GM23338 (cell line): ENCODE measurements at regions not wholly inside any gene's neighbourhood (a gene's known extent, or its start where the extent isn't known, plus 50 kb on each side); places are given as distances from the start of the nearest gene placed in this dataset.

Experiments used
- ATAC-seq: fragments of 200-7000 bp; cut with Tn5 transposase; 3 replicates; pipeline ENCODE4 v1.9.1; 2020
- DNase-seq: peaks from one replicate; pipeline ENCODE4 v3.0.0-alpha.2; 2015; ENCODE audit warnings: low spot score
- H2AFZ ChIP-seq: fragments of 200-600 bp; sonication (generic); 2 replicates; pipeline ENCODE4 v1.8.0; 2016; ENCODE audit warnings: antibody characterized with exemption, mild to moderate bottlenecking, moderate library complexity
- H3F3A ChIP-seq: fragments of 200-600 bp; sonication (generic); replicated peaks from 2 replicates; pipeline ENCODE4 v1.8.0; 2017; ENCODE audit warnings: antibody characterized with exemption, mixed run types, low read depth
- H3K27ac ChIP-seq: fragments of 200-600 bp; sonication (generic); 2 replicates; pipeline ENCODE4 v1.6.1; 2016; ENCODE audit warnings: low read depth
- H3K27me3 ChIP-seq: fragments of 200-600 bp; sonication (generic); 2 replicates; pipeline ENCODE4 v1.8.0; 2016; ENCODE audit warnings: mild to moderate bottlenecking, mixed run types, moderate library complexity; ENCODE audit not compliant: insufficient read depth
- H3K36me3 ChIP-seq: fragments of 200-600 bp; sonication (generic); 2 replicates; pipeline ENCODE4 v1.8.0; 2016; ENCODE audit warnings: mild to moderate bottlenecking; ENCODE audit not compliant: insufficient read depth
- H3K4me1 ChIP-seq: fragments of 200-600 bp; sonication (generic); 2 replicates; pipeline ENCODE4 v1.8.0; 2016; ENCODE audit warnings: mild to moderate bottlenecking, moderate library complexity; ENCODE audit not compliant: insufficient read depth
- H3K4me2 ChIP-seq: fragments of 200-600 bp; sonication (generic); 2 replicates; pipeline ENCODE4 v1.7.1; 2017; ENCODE audit warnings: mixed run types
- H3K4me3 ChIP-seq: fragments of 200-600 bp; sonication (generic); 2 replicates; pipeline ENCODE4 v1.6.1; 2016; ENCODE audit warnings: mixed run types
- H3K79me2 ChIP-seq: fragments of 200-600 bp; sonication (generic); replicated peaks from 2 replicates; pipeline ENCODE4 v1.8.0; 2017; ENCODE audit warnings: mild to moderate bottlenecking; ENCODE audit not compliant: insufficient read depth
- H3K9me2 ChIP-seq: fragments of 200-600 bp; sonication (generic); 2 replicates; pipeline ENCODE4 v1.8.0; 2017; ENCODE audit not compliant: insufficient read depth
- H4K20me1 ChIP-seq: fragments of 200-600 bp; sonication (generic); replicated peaks from 2 replicates; pipeline ENCODE4 v1.8.0; 2017; ENCODE audit warnings: mild to moderate bottlenecking; ENCODE audit not compliant: insufficient read depth
- H3K27ac Mint-ChIP-seq: 2 replicates; pipeline ENCODE4 v1.8.0; 2020; ENCODE audit warnings: inconsistent platforms, mild to moderate bottlenecking, moderate library complexity, mixed read lengths
- H3K27me3 Mint-ChIP-seq: 3 replicates; pipeline ENCODE4 v1.8.0; 2022; ENCODE audit warnings: low read depth, mild to moderate bottlenecking, moderate library complexity, mixed read lengths, inconsistent platforms; ENCODE audit not compliant: insufficient read depth, poor library complexity
- H3K36me3 Mint-ChIP-seq: 3 replicates; pipeline ENCODE4 v1.8.0; 2021; ENCODE audit warnings: low read depth, mild to moderate bottlenecking, inconsistent platforms, moderate library complexity, mixed read lengths
- H3K4me1 Mint-ChIP-seq: 3 replicates; pipeline ENCODE4 v1.8.0; 2020; ENCODE audit warnings: mild to moderate bottlenecking, inconsistent platforms, mixed read lengths
- H3K4me3 Mint-ChIP-seq: 3 replicates; pipeline ENCODE4 v1.8.0; 2021; ENCODE audit warnings: moderate library complexity, mild to moderate bottlenecking, inconsistent platforms, mixed read lengths
- H3K9me3 Mint-ChIP-seq: 3 replicates; pipeline ENCODE4 v1.8.0; 2020; ENCODE audit warnings: moderate library complexity, mild to moderate bottlenecking, inconsistent platforms, mixed read lengths
- EZH2 ChIP-seq: fragments of 200-600 bp; sonication (generic); IDR thresholded peaks from one replicate; pipeline ENCODE4 v1.8.0; 2017; ENCODE audit warnings: antibody characterized with exemption, mild to moderate bottlenecking, low read depth; ENCODE audit not compliant: unreplicated experiment
- TF ChIP-seq, protein P1 (sequence below): fragments of 250-450 bp; sonication (Bioruptor Pico); IDR thresholded peaks from 2 replicates; pipeline ENCODE4 v1.5.0; 2020; ENCODE audit warnings: mild to moderate bottlenecking, moderate library complexity

DNA sequence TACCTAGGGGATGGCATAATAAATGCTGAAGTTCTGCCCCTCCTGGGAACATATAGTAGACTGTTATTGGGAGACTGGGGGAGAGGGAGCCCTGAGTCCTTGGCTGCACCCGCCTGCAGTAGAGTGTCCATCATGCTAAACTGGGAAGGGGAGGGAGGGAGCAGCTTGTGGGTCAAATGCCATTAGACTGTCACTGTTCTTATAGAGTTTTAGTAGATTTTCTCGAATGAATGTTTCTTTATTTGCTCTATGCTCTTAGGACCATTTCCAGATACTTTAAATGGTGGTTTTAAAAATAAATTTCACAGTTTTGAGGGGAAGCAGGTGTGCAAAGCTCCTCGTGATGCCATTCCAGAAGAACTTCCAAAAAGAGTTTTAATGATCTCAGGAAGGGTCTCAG lies 111.6 kb upstream of the USP9X start (continued):
- TF ChIP-seq, protein P1, sequence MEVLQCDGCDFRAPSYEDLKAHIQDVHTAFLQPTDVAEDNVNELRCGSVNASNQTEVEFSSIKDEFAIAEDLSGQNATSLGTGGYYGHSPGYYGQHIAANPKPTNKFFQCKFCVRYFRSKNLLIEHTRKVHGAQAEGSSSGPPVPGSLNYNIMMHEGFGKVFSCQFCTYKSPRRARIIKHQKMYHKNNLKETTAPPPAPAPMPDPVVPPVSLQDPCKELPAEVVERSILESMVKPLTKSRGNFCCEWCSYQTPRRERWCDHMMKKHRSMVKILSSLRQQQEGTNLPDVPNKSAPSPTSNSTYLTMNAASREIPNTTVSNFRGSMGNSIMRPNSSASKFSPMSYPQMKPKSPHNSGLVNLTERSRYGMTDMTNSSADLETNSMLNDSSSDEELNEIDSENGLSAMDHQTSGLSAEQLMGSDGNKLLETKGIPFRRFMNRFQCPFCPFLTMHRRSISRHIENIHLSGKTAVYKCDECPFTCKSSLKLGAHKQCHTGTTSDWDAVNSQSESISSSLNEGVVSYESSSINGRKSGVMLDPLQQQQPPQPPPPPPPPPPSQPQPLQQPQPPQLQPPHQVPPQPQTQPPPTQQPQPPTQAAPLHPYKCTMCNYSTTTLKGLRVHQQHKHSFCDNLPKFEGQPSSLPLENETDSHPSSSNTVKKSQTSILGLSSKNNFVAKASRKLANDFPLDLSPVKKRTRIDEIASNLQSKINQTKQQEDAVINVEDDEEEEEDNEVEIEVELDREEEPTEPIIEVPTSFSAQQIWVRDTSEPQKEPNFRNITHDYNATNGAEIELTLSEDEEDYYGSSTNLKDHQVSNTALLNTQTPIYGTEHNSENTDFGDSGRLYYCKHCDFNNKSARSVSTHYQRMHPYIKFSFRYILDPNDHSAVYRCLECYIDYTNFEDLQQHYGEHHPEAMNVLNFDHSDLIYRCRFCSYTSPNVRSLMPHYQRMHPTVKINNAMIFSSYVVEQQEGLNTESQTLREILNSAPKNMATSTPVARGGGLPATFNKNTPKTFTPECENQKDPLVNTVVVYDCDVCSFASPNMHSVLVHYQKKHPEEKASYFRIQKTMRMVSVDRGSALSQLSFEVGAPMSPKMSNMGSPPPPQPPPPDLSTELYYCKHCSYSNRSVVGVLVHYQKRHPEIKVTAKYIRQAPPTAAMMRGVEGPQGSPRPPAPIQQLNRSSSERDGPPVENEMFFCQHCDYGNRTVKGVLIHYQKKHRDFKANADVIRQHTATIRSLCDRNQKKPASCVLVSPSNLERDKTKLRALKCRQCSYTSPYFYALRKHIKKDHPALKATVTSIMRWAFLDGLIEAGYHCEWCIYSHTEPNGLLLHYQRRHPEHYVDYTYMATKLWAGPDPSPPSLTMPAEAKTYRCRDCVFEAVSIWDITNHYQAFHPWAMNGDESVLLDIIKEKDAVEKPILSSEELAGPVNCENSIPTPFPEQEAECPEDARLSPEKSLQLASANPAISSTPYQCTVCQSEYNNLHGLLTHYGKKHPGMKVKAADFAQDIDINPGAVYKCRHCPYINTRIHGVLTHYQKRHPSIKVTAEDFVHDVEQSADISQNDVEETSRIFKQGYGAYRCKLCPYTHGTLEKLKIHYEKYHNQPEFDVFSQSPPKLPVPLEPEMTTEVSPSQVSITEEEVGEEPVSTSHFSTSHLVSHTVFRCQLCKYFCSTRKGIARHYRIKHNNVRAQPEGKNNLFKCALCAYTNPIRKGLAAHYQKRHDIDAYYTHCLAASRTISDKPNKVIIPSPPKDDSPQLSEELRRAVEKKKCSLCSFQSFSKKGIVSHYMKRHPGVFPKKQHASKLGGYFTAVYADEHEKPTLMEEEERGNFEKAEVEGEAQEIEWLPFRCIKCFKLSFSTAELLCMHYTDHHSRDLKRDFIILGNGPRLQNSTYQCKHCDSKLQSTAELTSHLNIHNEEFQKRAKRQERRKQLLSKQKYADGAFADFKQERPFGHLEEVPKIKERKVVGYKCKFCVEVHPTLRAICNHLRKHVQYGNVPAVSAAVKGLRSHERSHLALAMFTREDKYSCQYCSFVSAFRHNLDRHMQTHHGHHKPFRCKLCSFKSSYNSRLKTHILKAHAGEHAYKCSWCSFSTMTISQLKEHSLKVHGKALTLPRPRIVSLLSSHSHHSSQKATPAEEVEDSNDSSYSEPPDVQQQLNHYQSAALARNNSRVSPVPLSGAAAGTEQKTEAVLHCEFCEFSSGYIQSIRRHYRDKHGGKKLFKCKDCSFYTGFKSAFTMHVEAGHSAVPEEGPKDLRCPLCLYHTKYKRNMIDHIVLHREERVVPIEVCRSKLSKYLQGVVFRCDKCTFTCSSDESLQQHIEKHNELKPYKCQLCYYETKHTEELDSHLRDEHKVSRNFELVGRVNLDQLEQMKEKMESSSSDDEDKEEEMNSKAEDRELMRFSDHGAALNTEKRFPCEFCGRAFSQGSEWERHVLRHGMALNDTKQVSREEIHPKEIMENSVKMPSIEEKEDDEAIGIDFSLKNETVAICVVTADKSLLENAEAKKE (CRISPR knock-in tag): no peak

DNA sequence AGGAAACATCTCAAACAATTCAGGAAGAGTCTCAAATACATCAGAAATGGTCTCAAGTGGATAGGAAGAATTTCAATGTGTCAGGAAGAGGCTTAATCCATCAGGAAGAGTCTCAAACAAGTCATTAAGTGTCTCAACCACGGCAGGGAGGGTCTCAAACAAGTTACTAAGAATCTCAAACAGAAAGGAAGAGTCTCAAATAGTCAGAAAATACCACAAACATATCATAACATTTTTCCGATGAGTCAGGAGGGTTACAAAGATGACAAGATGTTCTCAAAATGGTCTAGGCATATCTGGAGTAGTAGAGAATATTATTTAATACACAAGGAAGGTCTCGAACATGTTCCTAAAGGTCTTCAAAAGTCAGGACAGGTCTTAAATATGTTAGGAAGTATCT lies 109.3 kb upstream of the USP9X start:
- H3K4me3 ChIP-seq: no peak overlapping the region
- H3K9me2 ChIP-seq: no peaks in the 10 kb centered on the region
- TF ChIP-seq, protein P1 (CRISPR knock-in tag): no peak
- no peak for TF ChIP-seq EZH2
- H3K4me1 ChIP-seq: no peaks in the 10 kb centered on the region
- H3K27me3 ChIP-seq: no peaks in the 10 kb centered on the region
- H3K36me3 ChIP-seq: no peaks in the 10 kb centered on the region
- H2AFZ ChIP-seq: no peak overlapping the region
- no peaks in the 10 kb centered on the region for H3K79me2 ChIP-seq
- Mint-ChIP-seq H3K4me3 (no peak overlapping the region), H3K9me3 (peaks cover 22% of the 10 kb centered on the region), H3K27me3 (no peaks in the 10 kb centered on the region), H3K27ac (no peak overlapping the region), H3K36me3 (peaks cover 10% of the 10 kb centered on the region), H3K4me1 (peaks cover 5% of the 10 kb centered on the region; the same call in 2 of the 3 replicates)
- H3K27ac ChIP-seq: no peak overlapping the region
- no peaks in the 10 kb centered on the region for H3F3A ChIP-seq
- H4K20me1 ChIP-seq: no peaks in the 10 kb centered on the region
- H3K4me2 ChIP-seq: no peak overlapping the region
- ATAC-seq (no peak), DNase-seq (no peak)
